PC-9 (cell line): ENCODE measurements at regions not wholly inside any gene's neighbourhood (a gene's known extent, or its start where the extent isn't known, plus 50 kb on each side); places are given as distances from the start of the nearest gene placed in this dataset.

Experiments
- BruUV-seq: library from RNA; stranded (reverse); fragments of 400-500 nt; replicated peaks from 2 replicates; lab custom pipeline; 2021; lab: Mats Ljungman, UMichigan
- CTCF ChIA-PET: fragments of 300-600 bp; sonication (Branson Sonifier 250); formaldehyde crosslinking; loops from one replicate; lab custom pipeline; 2022; ENCODE audit warnings: antibody characterized with exemption; lab: Charles Lee
- POLR2A ChIA-PET: fragments of 300-600 bp; sonication (Branson Sonifier 250); formaldehyde crosslinking; loops from one replicate; lab custom pipeline; 2022; ENCODE audit warnings: antibody characterized with exemption; ENCODE audit not compliant: unreplicated experiment; lab: Charles Lee
- DNase-seq, 2 experiments: peaks; one replicate each; pipeline versions ENCODE4 v3.0.0 to v3.0.0-alpha.2; 2015 to 2022; ENCODE audit warnings: mixed read lengths in 1 of 2
- H2AFZ ChIP-seq: fragments of 200-600 bp; sonication (generic); 2 replicates; pipeline ENCODE4 v1.8.1; 2017; ENCODE audit warnings: antibody characterized with exemption
- H3F3A ChIP-seq: fragments of 200-600 bp; sonication (generic); 2 replicates; pipeline ENCODE4 v1.8.1; 2017; ENCODE audit warnings: antibody characterized with exemption, mild to moderate bottlenecking, low read depth; ENCODE audit not compliant: insufficient read depth
- H3K27ac ChIP-seq: fragments of 200-600 bp; sonication (generic); 2 replicates; pipeline ENCODE4 v1.6.1; 2016; ENCODE audit warnings: mixed run types
- H3K27me3 ChIP-seq: fragments of 200-600 bp; sonication (generic); 2 replicates; pipeline ENCODE4 v1.6.1; 2016; ENCODE audit warnings: low read depth, mixed run types; ENCODE audit not compliant: insufficient read depth
- H3K36me3 ChIP-seq: fragments of 200-600 bp; sonication (generic); 2 replicates; pipeline ENCODE4 v1.6.1; 2016; ENCODE audit warnings: low read depth, mixed run types
- H3K4me1 ChIP-seq: fragments of 200-600 bp; sonication (generic); replicated peaks from 2 replicates; pipeline ENCODE4 v1.6.1; 2016; ENCODE audit warnings: mixed run types; ENCODE audit not compliant: insufficient read depth
- H3K4me2 ChIP-seq: fragments of 200-600 bp; sonication (generic); 2 replicates; pipeline ENCODE4 v1.6.1; 2017; ENCODE audit warnings: mixed run types
- H3K4me3 ChIP-seq: fragments of 200-600 bp; sonication (generic); 2 replicates; pipeline ENCODE4 v1.6.1; 2016; ENCODE audit warnings: mixed run types
- H3K79me2 ChIP-seq: fragments of 200-600 bp; sonication (generic); 2 replicates; pipeline ENCODE4 v1.6.1; 2017; ENCODE audit warnings: low read depth, mixed run types
- H3K9me2 ChIP-seq: fragments of 200-600 bp; sonication (generic); 2 replicates; pipeline ENCODE4 v1.8.1; 2017; ENCODE audit warnings: mild to moderate bottlenecking; ENCODE audit not compliant: insufficient read depth
- H3K9me3 ChIP-seq: fragments of 200-600 bp; sonication (generic); 2 replicates; pipeline ENCODE4 v1.8.1; 2016; ENCODE audit warnings: low read depth; ENCODE audit not compliant: insufficient read depth
- H4K20me1 ChIP-seq: fragments of 200-600 bp; sonication (generic); 2 replicates; pipeline ENCODE4 v1.8.1; 2017; ENCODE audit not compliant: insufficient read depth
- CTCF ChIP-seq: fragments of 200-600 bp; sonication (generic); conservative IDR thresholded peaks from 2 replicates; pipeline ENCODE4 v1.6.1; 2017; ENCODE audit warnings: mixed run types, antibody characterized with exemption, mild to moderate bottlenecking, moderate library complexity
- EZH2 ChIP-seq: fragments of 200-600 bp; sonication (generic); IDR thresholded peaks from 2 replicates; pipeline ENCODE4 v1.8.0; 2017; ENCODE audit warnings: antibody characterized with exemption, low read depth
- intact Hi-C: fragments of 100-400 bp; cut with micrococcal nuclease; formaldehyde crosslinking; loops from one replicate; pipeline ENCODE4 v1.10.0; 2022; ENCODE audit not compliant: unreplicated experiment

- no peaks in the 10 kb centered on the region for H3F3A ChIP-seq
- TF ChIP-seq EZH2 (no peak), CTCF (no peak)
- no TSS peak for BruUV-seq
- no peak overlapping the region for H3K4me3 ChIP-seq
- POLR2A ChIA-PET: no interaction called here
- no peaks in the 10 kb centered on the region; the same call in 1 of the 2 replicates for H4K20me1 ChIP-seq
- H3K27me3 ChIP-seq: no peaks in the 10 kb centered on the region
- CTCF ChIA-PET: no interaction called here
- H3K4me1 ChIP-seq: no peaks in the 10 kb centered on the region
- no peaks in the 10 kb centered on the region for H3K9me2 ChIP-seq
- no peak for DNase-seq
- no peaks in the 10 kb centered on the region for H3K79me2 ChIP-seq
- H3K4me2 ChIP-seq: no peak overlapping the region
- no peaks in the 10 kb centered on the region for H3K9me3 ChIP-seq
- H3K27ac ChIP-seq: no peak overlapping the region
- intact Hi-C loops: loop anchor here (10.0 kb wide), 1 partner anchor 394 kb away; no protein-coding TSS in a partner anchor
- H2AFZ ChIP-seq: no peak overlapping the region
- H3K36me3 ChIP-seq: no peaks in the 10 kb centered on the region
Observed at GRCh38 chr5:52359261-52359660, 428.5 kb upstream of the ITGA1 start.

GRCh38 chr5:52360985-52361384 is 426.7 kb upstream of the ITGA1 start:
- no TSS peak for BruUV-seq
- H3K4me3 ChIP-seq: no peak overlapping the region
- no peak for TF ChIP-seq EZH2
- TF ChIP-seq CTCF: no peak
- POLR2A ChIA-PET: no interaction called here
- H4K20me1 ChIP-seq: no peaks in the 10 kb centered on the region; the same call in 1 of the 2 replicates
- no peaks in the 10 kb centered on the region for H3K9me2 ChIP-seq
- H3K27ac ChIP-seq: no peak overlapping the region
- H3K9me3 ChIP-seq: no peaks in the 10 kb centered on the region
- H3F3A ChIP-seq: no peaks in the 10 kb centered on the region
- CTCF ChIA-PET: no interaction called here
- no peaks in the 10 kb centered on the region for H3K79me2 ChIP-seq
- H3K27me3 ChIP-seq: no peaks in the 10 kb centered on the region
- H3K36me3 ChIP-seq: no peaks in the 10 kb centered on the region
- no peak overlapping the region for H2AFZ ChIP-seq
- no peaks in the 10 kb centered on the region for H3K4me1 ChIP-seq
- intact Hi-C loops: no loop called here
- H3K4me2 ChIP-seq: no peak overlapping the region
- no peak for DNase-seq

- POLR2A ChIA-PET: interaction anchor here (0.7 kb wide), 1 partner anchor 80 kb away, joined by 5 read pairs; no protein-coding TSS in a partner anchor
Observed at GRCh38 chr5:52374286-52374685, 413.4 kb upstream of the ITGA1 start.

More at GRCh38 chr5:52374286-52374685, 413.4 kb upstream of the ITGA1 start:
- Histone ChIP-seq H3K4me3 (no peak overlapping the region), H2AFZ (no peak overlapping the region), H3K79me2 (no peaks in the 10 kb centered on the region), H3K9me3 (no peaks in the 10 kb centered on the region), H3K4me2 (no peak overlapping the region), H3F3A (no peaks in the 10 kb centered on the region), H3K9me2 (no peaks in the 10 kb centered on the region), H3K27ac (no peak overlapping the region), H4K20me1 (no peaks in the 10 kb centered on the region), H3K36me3 (no peaks in the 10 kb centered on the region), H3K27me3 (no peaks in the 10 kb centered on the region), H3K4me1 (no peaks in the 10 kb centered on the region)
- CTCF ChIA-PET: no interaction called here
- DNase-seq: no peak
- intact Hi-C loops: no loop called here
- no TSS peak for BruUV-seq
- TF ChIP-seq EZH2 (no peak), CTCF (no peak)
